ENCODE measurements at regions not wholly inside any gene's neighbourhood (a gene's known extent, or its start where the extent isn't known, plus 50 kb on each side); places are given as distances from the start of the nearest gene placed in this dataset.
A peak's percentile ranks its signal among the peaks of the same experiment; 100 is the strongest.

- intact Hi-C loops (cut with DNase I) = no loop called here
- DNase-seq = peak; percentile 52 to 80 (median 61)
- Histone ChIP-seq H3K36me3 (no peaks in the 10 kb centered on the region), H3K9me3 (no peaks in the 10 kb centered on the region), H3K27ac (no peak overlapping the region), H3K4me1 (ENCODE audit: insufficient read depth) (peaks cover 2% of the 10 kb centered on the region), H3K4me3 (no peak overlapping the region), H3K27me3 (no peaks in the 10 kb centered on the region)
- no peak for TF ChIP-seq POLR2A (IDR thresholded peaks at IDR 0.05)
- TF ChIP-seq EP300 (IDR thresholded peaks at IDR 0.05) = no peak
- TF ChIP-seq CTCF (IDR thresholded peaks at IDR 0.05) = no peak
- 5 to 14% (median 5%) methylated on average over 1 of the region's 1 CpG for WGBS, 3 donors
Observed at GRCh38 chr1:184283999-184284398, 102.8 kb upstream of the C1orf21 start.

- H3K36me3 ChIP-seq = no peaks in the 10 kb centered on the region
- WGBS, 3 donors = 91 to 95% (median 92%) methylated on average over 1 of the region's 1 CpG
- peaks cover 2% of the 10 kb centered on the region for H3K4me1 ChIP-seq (ENCODE audit: insufficient read depth)
- H3K27ac ChIP-seq = no peak overlapping the region
- no peak overlapping the region for H3K4me3 ChIP-seq
- DNase-seq = no peak
- no peaks in the 10 kb centered on the region for H3K9me3 ChIP-seq
- no peak for TF ChIP-seq CTCF (IDR thresholded peaks at IDR 0.05)
- TF ChIP-seq EP300 (IDR thresholded peaks at IDR 0.05) = no peak
- no peak for TF ChIP-seq POLR2A (IDR thresholded peaks at IDR 0.05)
- intact Hi-C loops (cut with DNase I) = no loop called here
- H3K27me3 ChIP-seq = no peaks in the 10 kb centered on the region
Observed at GRCh38 chr1:184284900-184285299, 101.9 kb upstream of the C1orf21 start.

GRCh38 chr1:184285401-184286087 lies 101.3 kb upstream of the C1orf21 start:
- H3K4me1 ChIP-seq (ENCODE audit: insufficient read depth) = peaks cover 2% of the 10 kb centered on the region
- peaks cover 0 to 4% of the 10 kb centered on the region in 2 donors for H3K9me3 ChIP-seq
- H3K27me3 ChIP-seq = no peaks in the 10 kb centered on the region
- DNase-seq = no peak
- no peak overlapping the region for H3K4me3 ChIP-seq
- H3K36me3 ChIP-seq = no peaks in the 10 kb centered on the region
- intact Hi-C loops (cut with DNase I) = no loop called here
- 92 to 97% (median 95%) methylated on average over 4 of the region's 4 CpGs for WGBS, 3 donors
- TF ChIP-seq POLR2A (IDR thresholded peaks at IDR 0.05) (no peak), CTCF (IDR thresholded peaks at IDR 0.05) (no peak), EP300 (IDR thresholded peaks at IDR 0.05) (no peak)
- H3K27ac ChIP-seq = no peak overlapping the region

- H3K9me3 ChIP-seq = peaks cover 0 to 4% of the 10 kb centered on the region in 2 donors
- TF ChIP-seq EP300 (IDR thresholded peaks at IDR 0.05) = no peak
- no peak for TF ChIP-seq CTCF (IDR thresholded peaks at IDR 0.05)
- no peak for TF ChIP-seq POLR2A (IDR thresholded peaks at IDR 0.05)
- H3K27ac ChIP-seq = no peak overlapping the region
- no peaks in the 10 kb centered on the region for H3K27me3 ChIP-seq
- peaks cover 2% of the 10 kb centered on the region for H3K4me1 ChIP-seq (ENCODE audit: insufficient read depth)
- WGBS, 3 donors = 85 to 91% (median 90%) methylated on average over 8 of the region's 8 CpGs
- no peak for DNase-seq
- intact Hi-C loops (cut with DNase I) = no loop called here
- no peaks in the 10 kb centered on the region for H3K36me3 ChIP-seq
- no peak overlapping the region for H3K4me3 ChIP-seq
Observed at GRCh38 chr1:184287001-184287400, 99.8 kb upstream of the C1orf21 start.
